AG04450 (cell line): ENCODE measurements at regions not wholly inside any gene's neighbourhood (a gene's known extent, or its start where the extent isn't known, plus 50 kb on each side); places are given as distances from the start of the nearest gene placed in this dataset.

Experiments used
- CTCF ChIA-PET: fragments of 300-600, 350-600 bp; formaldehyde crosslinking; extraction: SDS; loops from one replicate; lab custom pipeline; 2022; ENCODE audit warnings: antibody characterized with exemption, inconsistent platforms; lab: Charles Lee
- POLR2A ChIA-PET: fragments of 350-600 bp; formaldehyde crosslinking; extraction: SDS; loops from one replicate; lab custom pipeline; 2021; ENCODE audit warnings: antibody characterized with exemption, inconsistent platforms; lab: Yijun Ruan, JAX
- DNase-seq: peaks from one replicate; pipeline ENCODE4 v3.0.0-alpha.2; 2011; ENCODE audit warnings: low read depth, low spot score
- H3K27ac ChIP-seq: one replicate; pipeline ENCODE4 v1.5.1; 2012; ENCODE audit warnings: low read depth, low read length, control low read depth
- H3K27me3 ChIP-seq: one replicate; pipeline ENCODE4 v1.6.0; 2012; ENCODE audit warnings: low read length; ENCODE audit not compliant: control insufficient read depth, insufficient read depth
- H3K4me3 ChIP-seq: 2 replicates; pipeline ENCODE4 v1.5.1; 2011; ENCODE audit warnings: mild to moderate bottlenecking, low read depth, low read length, control low read depth
- H3K9me3 ChIP-seq: 2 replicates; pipeline ENCODE4 v1.5.1; 2012; ENCODE audit warnings: low read length; ENCODE audit not compliant: control insufficient read depth, insufficient read depth
- CTCF ChIP-seq: IDR thresholded peaks from 2 replicates; pipeline ENCODE4 v1.5.1; 2011; ENCODE audit warnings: low read depth, low read length, control low read depth, inconsistent platforms

DNA sequence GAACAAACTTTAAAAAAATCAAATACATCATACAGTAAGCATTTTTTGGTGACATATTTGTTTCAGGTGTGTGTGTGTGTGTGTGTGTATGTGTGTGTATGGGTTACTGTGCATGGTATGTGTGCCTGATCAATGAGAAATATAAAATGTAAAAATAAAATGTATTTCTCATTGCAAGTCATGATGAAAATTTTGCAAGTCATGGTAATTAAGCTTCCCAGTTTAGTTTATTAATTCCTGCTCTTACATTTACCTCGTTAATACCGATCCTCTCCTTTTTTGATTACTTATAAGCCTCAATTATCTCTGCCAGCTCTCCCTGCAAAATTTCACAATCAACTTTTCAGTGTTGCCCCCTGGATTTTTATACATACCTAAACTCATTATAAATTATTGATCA is 114.6 kb upstream of the ADGRL3 start:
- H3K4me3 ChIP-seq: no peak overlapping the region
- ChIA-PET CTCF (no interaction called here), POLR2A (no interaction called here)

DNA sequence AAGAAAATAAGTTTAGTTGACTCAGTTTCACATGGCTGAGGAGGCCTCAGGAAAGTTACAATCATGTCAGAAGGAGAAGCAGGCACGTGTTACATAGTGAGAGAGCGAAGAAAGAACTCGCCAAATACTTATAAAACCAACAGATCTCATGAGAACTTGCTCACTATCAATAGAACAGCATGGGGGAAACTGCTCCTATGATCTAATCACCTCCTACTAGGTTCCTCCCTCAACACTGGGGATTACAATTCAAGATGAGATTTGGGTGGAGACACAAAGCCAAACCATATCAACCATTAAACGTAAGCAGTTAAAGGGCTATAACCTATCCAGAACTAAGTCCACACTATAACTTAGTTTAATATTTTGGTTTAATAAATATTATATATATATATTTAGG is 113.8 kb upstream of the ADGRL3 start:
- Histone ChIP-seq H3K9me3 (no peaks in the 10 kb centered on the region), H3K27ac (no peak overlapping the region), H3K4me3 (no peak overlapping the region), H3K27me3 (no peaks in the 10 kb centered on the region)
- CTCF ChIA-PET: no interaction called here
- POLR2A ChIA-PET: no interaction called here
- no peak for DNase-seq
- TF ChIP-seq CTCF: no peak

More for the DNA sequence above, 114.6 kb upstream of the ADGRL3 start:
- no peak for DNase-seq
- Histone ChIP-seq H3K27me3 (no peaks in the 10 kb centered on the region), H3K9me3 (no peaks in the 10 kb centered on the region), H3K27ac (no peak overlapping the region)
- no peak for TF ChIP-seq CTCF

DNA sequence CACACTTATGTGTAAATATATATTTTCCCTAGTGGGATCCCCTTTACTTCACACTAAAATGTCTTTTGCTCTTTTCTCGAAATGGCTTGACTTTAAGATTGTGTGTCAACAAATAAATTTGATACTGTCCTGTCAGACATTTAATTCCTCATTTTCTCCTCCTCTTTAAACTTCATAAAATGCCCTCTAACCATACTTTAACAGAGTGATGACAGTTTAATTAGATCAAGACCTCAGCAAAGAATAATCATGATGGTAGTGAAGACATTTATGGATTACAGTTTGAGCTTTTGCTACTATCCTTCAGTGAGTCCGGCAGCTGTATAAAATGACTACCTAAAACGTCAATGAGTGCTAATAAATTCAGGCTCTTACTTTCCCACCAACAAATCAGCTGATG is 113.1 kb upstream of the ADGRL3 start:
- POLR2A ChIA-PET: no interaction called here
- H3K27me3 ChIP-seq: no peaks in the 10 kb centered on the region
- TF ChIP-seq CTCF: no peak

GRCh38 chr4:61094854-61095598 is 105.1 kb upstream of the ADGRL3 start:
- no peak for DNase-seq
- ChIA-PET POLR2A (no interaction called here), CTCF (no interaction called here)
- no peak overlapping the region for H3K27ac ChIP-seq
- no peaks in the 10 kb centered on the region for H3K27me3 ChIP-seq
- no peak overlapping the region for H3K4me3 ChIP-seq
- TF ChIP-seq CTCF: no peak
- H3K9me3 ChIP-seq: no peaks in the 10 kb centered on the region

More for the DNA sequence above, 113.1 kb upstream of the ADGRL3 start:
- no peaks in the 10 kb centered on the region for H3K9me3 ChIP-seq
- DNase-seq: no peak
- CTCF ChIA-PET: interaction anchor here (0.6 kb wide), 1 partner anchor 69 kb away, joined by 4 read pairs; no protein-coding TSS in a partner anchor
- no peak overlapping the region for H3K27ac ChIP-seq
- no peak overlapping the region for H3K4me3 ChIP-seq

- no peak overlapping the region for H3K27ac ChIP-seq
- CTCF ChIA-PET: no interaction called here
- H3K4me3 ChIP-seq: no peak overlapping the region
- no peak for DNase-seq
- no peaks in the 10 kb centered on the region for H3K9me3 ChIP-seq
- TF ChIP-seq CTCF: no peak
- POLR2A ChIA-PET: no interaction called here
- H3K27me3 ChIP-seq: no peaks in the 10 kb centered on the region
Measured at GRCh38 chr4:61128682-61129081, 71.4 kb upstream of the ADGRL3 start.
